CD4-positive, alpha-beta T cell treated with Interleukin-17A for 1 hour (primary cell): ENCODE measurements at regions not wholly inside any gene's neighbourhood (a gene's known extent, or its start where the extent isn't known, plus 50 kb on each side); places are given as distances from the start of the nearest gene placed in this dataset.
"Not testable (repeated sequence)": the region's sequence is repeated elsewhere in the genome, so short reads cannot be mapped to it uniquely, and the experiment has no call there.

Source experiments
- DNase-seq: peaks from one replicate; pipeline ENCODE4 v3.0.0-alpha.2; 2020

GRCh38 chrX:98068024-98068580 lies 1184.4 kb downstream of the RPA4 start:
- no peak for DNase-seq

- DNase-seq: no peak
Measured at GRCh38 chrX:98071331-98071730, 1187.6 kb downstream of the RPA4 start.

GRCh38 chrX:98077440-98077839 lies 1193.7 kb downstream of the RPA4 start:
- DNase-seq: no peak

- DNase-seq: no peak
Measured at GRCh38 chrX:98111684-98112083, 1228.0 kb downstream of the RPA4 start.

- DNase-seq: no peak
Measured at GRCh38 chrX:98114021-98114420, 1230.3 kb downstream of the RPA4 start.

GRCh38 chrX:98141466-98141865 lies 1257.8 kb downstream of the RPA4 start:
- no peak for DNase-seq

GRCh38 chrX:98191003-98191402 lies 1307.3 kb downstream of the RPA4 start:
- DNase-seq: no peak

GRCh38 chrX:98194036-98194435 lies 1310.3 kb downstream of the RPA4 start:
- no peak for DNase-seq

- DNase-seq: no peak
Measured at GRCh38 chrX:98203800-98204199, 1320.1 kb downstream of the RPA4 start.

- DNase-seq: no peak
Measured at GRCh38 chrX:98207947-98208346, 1324.2 kb downstream of the RPA4 start.

GRCh38 chrX:98231003-98231402 lies 1347.3 kb downstream of the RPA4 start:
- no peak for DNase-seq

GRCh38 chrX:98240061-98240460 lies 1356.4 kb downstream of the RPA4 start:
- DNase-seq: not testable (repeated sequence)

GRCh38 chrX:98263135-98263534 lies 1379.4 kb downstream of the RPA4 start:
- DNase-seq: no peak

- no peak for DNase-seq
Measured at GRCh38 chrX:98289726-98290125, 1406.0 kb downstream of the RPA4 start.

GRCh38 chrX:98294310-98294709 lies 1410.6 kb downstream of the RPA4 start:
- DNase-seq: no peak

- no peak for DNase-seq
Measured at GRCh38 chrX:98296129-98296528, 1412.4 kb downstream of the RPA4 start.

- no peak for DNase-seq
Measured at GRCh38 chrX:98299785-98300184, 1416.1 kb downstream of the RPA4 start.

GRCh38 chrX:98300536-98300935 lies 1416.8 kb downstream of the RPA4 start:
- DNase-seq: not testable (repeated sequence)

- no peak for DNase-seq
Measured at GRCh38 chrX:98331407-98331806, 1447.7 kb downstream of the RPA4 start.

- DNase-seq: no peak
Measured at GRCh38 chrX:98338544-98338943, 1454.8 kb downstream of the RPA4 start.

- DNase-seq: no peak
Measured at GRCh38 chrX:98350940-98351339, 1467.2 kb downstream of the RPA4 start.

GRCh38 chrX:98357146-98357545 lies 1473.4 kb downstream of the RPA4 start:
- no peak for DNase-seq

GRCh38 chrX:98362630-98363029 lies 1478.9 kb downstream of the RPA4 start:
- DNase-seq: no peak

GRCh38 chrX:98371994-98372393 lies 1488.3 kb downstream of the RPA4 start:
- DNase-seq: no peak

GRCh38 chrX:98379134-98379533 lies 1495.4 kb downstream of the RPA4 start:
- no peak for DNase-seq

- DNase-seq: no peak
Measured at GRCh38 chrX:98380106-98380505, 1496.4 kb downstream of the RPA4 start.
